ENCODE measurements at regions not wholly inside any gene's neighbourhood (a gene's known extent, or its start where the extent isn't known, plus 50 kb on each side); places are given as distances from the start of the nearest gene placed in this dataset.

GRCh38 chr15:91769476-91769875 is 84.0 kb upstream of the SLCO3A1 start:
- no peak for DNase-seq

- no peak for DNase-seq
Measured at GRCh38 chr15:91769894-91770293, 83.6 kb upstream of the SLCO3A1 start.

GRCh38 chr15:91776104-91776503 is 77.4 kb upstream of the SLCO3A1 start:
- no peak for DNase-seq

GRCh38 chr15:91779960-91780359 is 73.5 kb upstream of the SLCO3A1 start:
- DNase-seq: no peak

GRCh38 chr15:91780387-91780786 is 73.1 kb upstream of the SLCO3A1 start:
- no peak for DNase-seq

- no peak for DNase-seq
Measured at GRCh38 chr15:91782221-91782620, 71.3 kb upstream of the SLCO3A1 start.

GRCh38 chr15:91783008-91783407 is 70.5 kb upstream of the SLCO3A1 start:
- no peak for DNase-seq

- no peak for DNase-seq
Measured at GRCh38 chr15:91783451-91783850, 70.1 kb upstream of the SLCO3A1 start.

GRCh38 chr15:91784973-91785709 is 68.4 kb upstream of the SLCO3A1 start:
- DNase-seq: no peak

GRCh38 chr15:91787198-91787597 is 66.3 kb upstream of the SLCO3A1 start:
- peak; percentile 27 for DNase-seq

- DNase-seq: no peak
Measured at GRCh38 chr15:91789136-91789535, 64.4 kb upstream of the SLCO3A1 start.

- DNase-seq: no peak
Measured at GRCh38 chr15:91790836-91791235, 62.7 kb upstream of the SLCO3A1 start.

GRCh38 chr15:91793771-91794170 is 59.7 kb upstream of the SLCO3A1 start:
- no peak for DNase-seq

GRCh38 chr15:91795235-91795634 is 58.3 kb upstream of the SLCO3A1 start:
- DNase-seq: no peak

GRCh38 chr15:91801836-91802534 is 51.5 kb upstream of the SLCO3A1 start:
- no peak for DNase-seq

- DNase-seq: no peak
Measured at GRCh38 chr15:91803260-91803659, 50.2 kb upstream of the SLCO3A1 start.

All from NCI-H510A (cell line).